Cardiac muscle cell (in vitro differentiated cells and primary cell): ENCODE measurements at regions not wholly inside any gene's neighbourhood (a gene's known extent, or its start where the extent isn't known, plus 50 kb on each side); places are given as distances from the start of the nearest gene placed in this dataset.

ENCODE experiments used
- DNase-seq, 2 donors: peaks; one replicate each; pipeline versions ENCODE4 v3.0.0 to v3.0.0-alpha.2; 2010 to 2017; ENCODE audit warnings: low read depth in 1 of 2, low spot score in 1 of 2
- H3K27ac ChIP-seq: fragments of 200-600 bp; sonication (generic); 2 replicates; pipeline ENCODE4 v1.5.1; 2016
- H3K27me3 ChIP-seq: fragments of 200-600 bp; sonication (generic); 2 replicates; pipeline ENCODE4 v1.6.0; 2016; ENCODE audit warnings: control low read depth
- H3K36me3 ChIP-seq: fragments of 200-600 bp; sonication (generic); 2 replicates; pipeline ENCODE4 v1.5.1; 2016; ENCODE audit warnings: control low read depth
- H3K4me1 ChIP-seq: fragments of 200-600 bp; sonication (generic); 2 replicates; pipeline ENCODE4 v1.8.1; 2017; ENCODE audit warnings: low read depth, mild to moderate bottlenecking, mixed run types
- H3K4me3 ChIP-seq: fragments of 200-600 bp; sonication (generic); 2 replicates; pipeline ENCODE4 v1.5.1; 2016; ENCODE audit warnings: mild to moderate bottlenecking
- H3K9me3 ChIP-seq: fragments of 200-600 bp; sonication (generic); 2 replicates; pipeline ENCODE4 v1.5.1; 2017; ENCODE audit warnings: low read depth, mild to moderate bottlenecking, control low read depth
- CTCF ChIP-seq: IDR thresholded peaks from 2 replicates; pipeline ENCODE4 v1.5.1; 2012; ENCODE audit warnings: low read depth, mild to moderate bottlenecking, low read length

- no peaks in the 10 kb centered on the region for H3K36me3 ChIP-seq
- no peaks in the 10 kb centered on the region for H3K27me3 ChIP-seq
- peaks cover 4% of the 10 kb centered on the region for H3K4me1 ChIP-seq
- DNase-seq, result no peak
- H3K9me3 ChIP-seq, result no peaks in the 10 kb centered on the region
- TF ChIP-seq CTCF, result no peak
- no peak overlapping the region for H3K27ac ChIP-seq
- H3K4me3 ChIP-seq, result no peak overlapping the region
These were observed 83.3 kb upstream of the IGSF10 start for GRCh38 chr3:151544164-151544548.

- Histone ChIP-seq H3K4me1 (no peaks in the 10 kb centered on the region), H3K27me3 (no peaks in the 10 kb centered on the region), H3K36me3 (no peaks in the 10 kb centered on the region), H3K4me3 (no peak overlapping the region), H3K27ac (no peak overlapping the region), H3K9me3 (no peaks in the 10 kb centered on the region)
- no peak for DNase-seq
- no peak for TF ChIP-seq CTCF
These were observed 80.3 kb upstream of the IGSF10 start for GRCh38 chr3:151541178-151541577.

GRCh38 chr3:151539599-151539998, 78.7 kb upstream of the IGSF10 start:
- no peaks in the 10 kb centered on the region for H3K36me3 ChIP-seq
- no peak for DNase-seq
- no peaks in the 10 kb centered on the region for H3K4me1 ChIP-seq
- no peaks in the 10 kb centered on the region for H3K9me3 ChIP-seq
- no peak overlapping the region for H3K27ac ChIP-seq
- H3K4me3 ChIP-seq, result no peak overlapping the region
- no peak for TF ChIP-seq CTCF
- H3K27me3 ChIP-seq, result no peaks in the 10 kb centered on the region

- no peak for TF ChIP-seq CTCF
- Histone ChIP-seq H3K36me3 (no peaks in the 10 kb centered on the region), H3K4me1 (no peaks in the 10 kb centered on the region), H3K27me3 (no peaks in the 10 kb centered on the region), H3K4me3 (no peak overlapping the region), H3K27ac (no peak overlapping the region), H3K9me3 (no peaks in the 10 kb centered on the region)
- DNase-seq, result peak; percentile 26 to 29
These were observed 77.9 kb upstream of the IGSF10 start for GRCh38 chr3:151538456-151539393.

- Histone ChIP-seq H3K4me1 (no peaks in the 10 kb centered on the region), H3K36me3 (no peaks in the 10 kb centered on the region), H3K27ac (no peak overlapping the region), H3K9me3 (no peaks in the 10 kb centered on the region), H3K27me3 (no peaks in the 10 kb centered on the region), H3K4me3 (no peak overlapping the region)
- TF ChIP-seq CTCF, result no peak
- DNase-seq, result peak in 1 of 2 donors; percentile 64
These were observed 76.9 kb upstream of the IGSF10 start for GRCh38 chr3:151537726-151538125.
